OCI-LY1 (cell line): ENCODE measurements at regions not wholly inside any gene's neighbourhood (a gene's known extent, or its start where the extent isn't known, plus 50 kb on each side); places are given as distances from the start of the nearest gene placed in this dataset.

Source experiments
- EZH2 ChIP-seq: fragments of 200-600 bp; sonication (generic), shearing (Covaris generic); IDR thresholded peaks from 2 replicates; pipeline ENCODE4 v1.8.0; 2017; ENCODE audit warnings: borderline replicate concordance, mixed run types, mild to moderate bottlenecking, antibody characterized with exemption, low read length, moderate library complexity, mixed read lengths
- TF ChIP-seq, protein P1 (sequence below): fragments of 200-600 bp; sonication (generic), shearing (Covaris generic); IDR thresholded peaks from 2 replicates; pipeline ENCODE4 v1.5.1; 2017; ENCODE audit warnings: mild to moderate bottlenecking, antibody characterized with exemption, low read length, moderate library complexity, mixed read lengths

- TF ChIP-seq, protein P1, sequence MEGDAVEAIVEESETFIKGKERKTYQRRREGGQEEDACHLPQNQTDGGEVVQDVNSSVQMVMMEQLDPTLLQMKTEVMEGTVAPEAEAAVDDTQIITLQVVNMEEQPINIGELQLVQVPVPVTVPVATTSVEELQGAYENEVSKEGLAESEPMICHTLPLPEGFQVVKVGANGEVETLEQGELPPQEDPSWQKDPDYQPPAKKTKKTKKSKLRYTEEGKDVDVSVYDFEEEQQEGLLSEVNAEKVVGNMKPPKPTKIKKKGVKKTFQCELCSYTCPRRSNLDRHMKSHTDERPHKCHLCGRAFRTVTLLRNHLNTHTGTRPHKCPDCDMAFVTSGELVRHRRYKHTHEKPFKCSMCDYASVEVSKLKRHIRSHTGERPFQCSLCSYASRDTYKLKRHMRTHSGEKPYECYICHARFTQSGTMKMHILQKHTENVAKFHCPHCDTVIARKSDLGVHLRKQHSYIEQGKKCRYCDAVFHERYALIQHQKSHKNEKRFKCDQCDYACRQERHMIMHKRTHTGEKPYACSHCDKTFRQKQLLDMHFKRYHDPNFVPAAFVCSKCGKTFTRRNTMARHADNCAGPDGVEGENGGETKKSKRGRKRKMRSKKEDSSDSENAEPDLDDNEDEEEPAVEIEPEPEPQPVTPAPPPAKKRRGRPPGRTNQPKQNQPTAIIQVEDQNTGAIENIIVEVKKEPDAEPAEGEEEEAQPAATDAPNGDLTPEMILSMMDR, result 0 out of 2 replicates have a peak, but pooled peaks have one; percentile 13
- TF ChIP-seq EZH2, result no peak
Measured at GRCh38 chr20:48012401-48012974, 227.2 kb upstream of the SULF2 start.
